Stimulated activated CD8-positive, alpha-beta memory T cell treated with anti-CD3 and anti-CD28 coated beads, Interleukin-4, amount 100 ng/mL, for 24 hours (primary cell): ENCODE measurements at regions not wholly inside any gene's neighbourhood (a gene's known extent, or its start where the extent isn't known, plus 50 kb on each side); places are given as distances from the start of the nearest gene placed in this dataset.

Source experiments
- DNase-seq: peaks from one replicate; pipeline ENCODE4 v3.0.0-alpha.2; 2020; ENCODE audit warnings: low read depth

DNA sequence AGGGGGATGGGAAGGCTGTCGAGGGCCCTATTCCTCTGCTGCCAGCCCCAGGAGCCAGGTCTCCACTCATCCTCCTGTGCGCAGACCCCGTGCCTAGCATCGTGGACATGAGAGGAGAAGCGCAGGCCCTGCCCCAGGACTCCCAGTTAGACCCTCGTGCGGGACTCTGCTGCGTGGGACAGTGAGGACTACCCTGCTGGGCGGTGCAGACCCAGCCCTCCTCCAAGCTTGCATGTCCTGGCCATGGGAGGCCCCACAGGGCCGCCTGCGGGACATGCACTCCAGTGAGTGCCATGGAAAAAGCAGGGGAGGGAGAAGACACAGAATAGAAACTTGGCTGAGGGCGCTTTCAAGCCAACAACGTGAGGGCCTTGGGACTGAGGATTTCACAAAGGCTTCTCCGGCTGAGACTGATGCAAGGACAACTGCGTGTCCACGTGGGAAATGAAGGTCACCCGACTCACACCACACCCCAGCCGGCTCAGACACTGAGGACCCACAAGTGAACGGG is 62.6 kb upstream of the IQSEC1 start:
- DNase-seq: no peak

DNA sequence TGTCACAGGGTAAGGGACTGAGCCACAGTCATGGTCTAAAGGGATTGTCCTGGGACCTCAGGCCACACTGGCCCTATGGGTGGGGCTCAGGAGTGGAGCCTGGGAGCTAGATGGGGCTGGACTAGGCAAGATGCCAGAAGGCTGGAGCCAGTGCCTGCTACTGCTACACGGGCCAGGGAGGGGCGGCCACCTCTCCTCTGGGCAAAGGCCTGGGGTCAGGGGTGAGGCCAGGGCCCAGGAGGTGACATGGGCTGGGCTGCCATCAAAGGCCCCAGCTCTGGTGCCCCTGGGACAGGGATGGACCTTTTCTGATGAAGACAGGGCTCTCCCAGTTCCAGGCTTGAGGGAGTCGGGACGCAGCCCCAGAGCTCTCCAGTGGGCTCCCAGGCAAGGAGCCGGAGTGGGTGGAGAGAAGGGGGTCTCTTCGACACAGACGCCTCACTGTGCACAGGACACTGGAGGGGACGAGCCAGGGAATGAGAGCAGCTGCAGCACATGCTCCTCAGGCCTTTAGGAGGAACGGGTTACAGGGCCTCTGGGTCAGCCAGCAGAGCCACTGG is 62.1 kb upstream of the IQSEC1 start:
- no peak for DNase-seq

DNA sequence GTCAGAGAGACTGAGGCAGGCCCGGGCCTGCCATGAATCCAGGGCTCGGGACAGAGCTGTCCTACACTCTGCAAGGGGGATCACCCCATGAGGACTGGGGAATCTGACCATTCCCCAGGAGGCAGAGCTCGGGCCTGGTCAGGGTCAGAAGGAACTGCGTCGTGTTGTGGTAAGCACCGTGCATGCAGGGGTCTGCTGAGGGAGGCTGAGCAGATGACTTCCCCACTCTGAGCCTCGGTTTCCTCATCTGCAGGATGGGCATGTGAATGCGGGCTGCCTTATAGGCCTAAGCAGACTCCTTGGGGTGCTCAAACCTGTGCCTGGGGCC is 61.6 kb upstream of the IQSEC1 start:
- DNase-seq: no peak

DNA sequence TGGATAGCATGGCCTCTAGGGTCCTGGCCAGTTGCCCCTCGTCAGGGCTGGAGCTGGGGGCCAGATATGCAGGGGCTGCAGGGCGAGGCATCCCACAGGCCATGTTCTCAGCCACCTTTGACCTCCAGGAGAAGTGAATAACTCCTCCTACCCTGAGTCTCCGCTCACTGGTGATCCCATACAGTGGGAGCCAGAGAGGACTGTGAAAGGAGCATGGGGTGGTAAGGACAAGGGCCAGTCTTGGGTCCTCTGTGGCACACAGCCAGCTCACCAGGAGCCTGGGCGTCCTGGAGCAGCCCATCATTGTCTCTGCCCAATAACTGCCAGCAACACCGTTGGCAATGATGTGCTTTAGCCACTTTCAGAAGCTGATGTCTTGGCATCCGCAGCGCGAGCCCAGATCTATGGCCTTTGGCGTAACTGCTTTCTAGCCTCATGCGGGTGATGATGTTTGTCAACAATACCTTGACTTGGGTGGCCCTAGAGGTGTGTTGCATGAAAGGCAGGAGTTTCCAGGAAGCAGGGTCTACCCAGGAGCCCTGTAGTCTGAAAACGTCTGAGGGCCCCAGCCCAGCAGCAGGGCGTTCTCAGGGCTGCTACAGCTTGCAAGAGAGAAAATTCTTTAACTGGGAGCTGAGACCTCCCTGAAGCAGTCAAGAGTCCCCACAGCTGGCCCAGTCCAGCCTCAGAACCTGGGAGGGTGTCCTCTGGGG is 61.1 kb upstream of the IQSEC1 start:
- no peak for DNase-seq

DNA sequence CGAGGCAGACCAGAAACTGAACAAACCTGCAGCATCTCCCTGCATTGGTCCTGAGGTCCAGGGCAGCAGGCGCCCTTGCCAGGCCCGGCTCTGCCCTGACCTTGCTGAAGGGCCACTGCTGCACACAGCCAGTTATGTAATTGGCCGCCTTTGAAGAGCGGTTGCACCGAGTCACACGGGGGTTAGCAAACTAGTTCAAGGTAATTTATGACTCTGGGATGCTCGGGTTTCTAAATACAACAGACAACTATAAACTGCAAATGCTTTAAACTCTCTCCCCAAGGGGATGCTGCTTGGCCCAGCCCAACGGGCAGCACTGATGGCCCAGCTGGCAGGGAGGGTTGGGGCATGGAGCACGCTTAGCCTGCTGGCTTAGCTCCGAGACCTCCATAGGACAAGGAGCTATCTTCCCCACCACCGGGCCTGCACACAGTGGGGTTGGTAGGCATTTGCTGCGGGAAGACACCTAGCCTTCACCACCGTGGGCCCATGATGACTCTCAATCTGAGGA is 60.3 kb upstream of the IQSEC1 start:
- DNase-seq: no peak

DNA sequence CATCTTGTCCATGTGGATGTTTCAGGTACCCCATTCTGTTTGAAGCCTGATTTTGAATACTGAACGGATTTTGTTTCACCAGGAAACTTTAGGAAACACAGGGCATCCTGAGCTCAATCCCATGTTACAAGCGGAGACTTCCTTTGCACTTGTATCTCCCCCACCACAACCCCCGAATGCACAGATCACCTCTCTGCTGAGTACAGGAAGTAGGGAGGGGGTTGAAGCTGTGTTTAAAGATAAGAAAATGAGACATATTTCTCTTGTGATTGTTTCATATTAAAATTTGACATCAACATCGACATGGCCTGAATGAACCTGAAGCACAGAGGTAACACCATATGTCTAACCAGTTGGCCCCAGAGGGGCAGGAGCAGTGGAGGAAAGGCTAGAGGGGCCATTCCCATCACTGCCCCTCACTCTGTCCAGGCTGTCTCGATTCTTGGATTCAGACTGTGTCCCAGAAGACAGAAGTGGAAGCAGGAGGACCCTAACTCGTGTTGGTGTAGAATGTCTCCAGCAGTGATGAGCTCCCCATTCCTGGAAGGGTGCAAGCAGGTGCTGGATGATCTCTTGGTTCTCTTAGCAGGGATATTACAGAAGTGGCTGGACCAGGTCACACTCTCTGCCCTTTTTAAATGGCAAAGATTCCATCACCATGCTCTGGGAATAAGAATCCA is 59.6 kb upstream of the IQSEC1 start:
- DNase-seq: no peak

DNA sequence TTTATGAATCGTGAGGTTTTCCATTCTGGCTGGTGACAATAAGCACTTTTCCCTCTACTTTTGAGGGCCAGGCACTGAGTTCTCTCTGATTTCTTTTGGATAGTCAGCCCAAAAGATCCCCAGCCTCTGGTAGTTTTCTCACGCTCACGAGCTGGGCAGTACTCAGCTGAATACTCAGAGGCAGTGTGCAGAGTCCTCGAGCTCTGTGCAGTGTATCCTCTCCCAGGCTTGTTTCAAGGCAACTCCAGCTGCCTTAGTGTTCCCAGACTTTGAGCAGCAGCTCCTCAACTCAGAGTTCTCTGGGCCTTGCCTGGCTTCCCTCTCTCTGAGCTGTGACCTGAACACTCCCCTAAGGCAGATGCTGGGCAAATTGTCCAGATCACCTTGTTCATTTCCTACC is 59.1 kb upstream of the IQSEC1 start:
- DNase-seq: no peak

DNA sequence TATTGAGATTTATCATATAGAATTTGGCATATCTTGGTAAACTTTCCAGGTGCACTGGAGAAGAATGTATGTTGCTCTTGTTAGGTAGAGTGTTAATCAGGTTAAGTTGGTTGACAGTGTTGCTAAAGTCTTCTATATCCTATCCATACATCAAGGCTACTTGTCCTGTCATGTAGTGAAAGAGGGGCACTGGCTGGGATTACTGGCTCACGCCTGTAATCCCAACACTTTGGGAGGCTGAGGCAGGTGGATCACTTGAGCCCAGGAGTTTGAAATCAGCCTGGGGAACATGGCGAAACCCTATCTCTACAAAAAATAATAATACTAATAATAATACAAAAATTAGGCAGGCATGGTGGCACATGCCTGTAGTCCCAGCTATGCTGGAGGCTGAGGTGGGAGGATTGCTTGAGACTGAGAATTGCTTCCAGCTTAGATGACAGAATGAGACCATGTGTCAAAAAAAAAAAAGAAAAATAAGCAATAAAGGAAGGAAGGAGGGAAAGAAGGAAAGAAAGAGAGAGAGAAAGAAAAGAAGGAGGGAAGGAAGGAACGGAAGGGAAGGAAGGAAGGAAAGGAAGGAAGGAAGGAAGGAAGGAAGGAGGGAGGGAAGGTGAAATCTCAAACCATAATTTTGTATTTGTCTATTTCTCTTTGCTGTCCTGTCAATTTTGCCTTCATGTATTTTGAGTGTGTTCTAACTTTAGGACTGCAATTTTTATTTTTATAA is 57.4 kb upstream of the IQSEC1 start:
- no peak for DNase-seq

DNA sequence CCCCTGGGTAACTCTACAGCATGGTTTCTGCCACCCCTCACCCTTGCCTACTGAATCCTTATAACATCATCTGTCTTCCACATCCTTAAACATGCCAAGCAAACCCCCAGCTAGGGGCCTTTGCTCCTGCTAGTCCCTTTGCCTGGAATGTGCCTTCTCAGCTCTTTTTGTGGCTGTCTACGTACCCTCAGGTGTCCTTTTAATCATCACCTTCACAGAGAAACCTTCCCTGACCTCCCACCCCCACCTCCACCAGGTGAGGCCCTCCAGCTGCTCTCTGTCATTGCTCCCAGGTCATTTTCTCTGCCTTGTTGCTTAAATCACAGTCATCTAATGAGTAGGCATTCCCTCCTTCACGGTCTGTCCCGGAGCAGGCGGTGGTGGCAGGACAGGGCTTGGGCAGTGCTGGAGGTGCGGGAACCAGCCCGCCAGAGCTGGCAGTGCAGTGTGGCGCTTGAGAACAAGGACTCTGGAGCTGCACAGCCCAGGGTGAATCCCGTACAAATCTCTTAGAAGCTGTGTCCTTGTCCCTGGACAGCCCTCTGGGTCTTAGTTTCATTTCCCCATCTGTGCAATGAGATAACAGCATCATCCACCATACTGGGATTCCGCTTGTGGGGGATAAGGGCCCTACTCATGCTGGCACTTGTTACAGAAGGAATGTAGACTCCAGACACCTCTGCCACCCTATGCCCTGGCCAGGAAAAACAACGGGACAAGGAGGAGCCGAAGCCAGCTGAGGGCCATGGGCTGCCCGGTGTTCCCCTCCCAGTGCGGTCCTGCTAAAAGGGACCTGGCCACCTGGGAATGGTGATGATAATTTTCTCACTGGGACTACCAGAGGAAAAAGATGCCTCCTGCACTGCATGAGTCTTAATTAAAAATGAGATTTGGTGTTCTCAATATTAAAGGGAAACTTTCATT is 52.1 kb upstream of the IQSEC1 start:
- DNase-seq: no peak

DNA sequence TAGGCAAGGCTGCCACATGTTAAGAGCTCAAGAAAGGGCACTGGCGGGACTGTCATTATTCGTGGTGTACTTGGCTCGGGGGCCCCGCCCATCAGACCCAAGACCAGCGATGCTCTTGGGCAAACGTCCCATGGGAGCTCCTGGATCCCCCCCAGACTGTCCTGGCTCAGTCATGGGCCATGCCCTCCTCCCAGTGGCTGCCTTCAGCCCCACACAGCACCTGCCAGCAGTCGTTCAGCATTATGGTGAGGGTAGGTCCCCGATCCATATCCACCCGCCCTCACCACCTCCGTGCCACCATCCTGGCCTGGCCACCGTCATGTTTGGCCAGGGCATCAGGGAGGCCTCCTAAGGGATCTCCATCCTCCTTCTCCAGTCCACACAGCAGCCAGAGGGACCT is 51.4 kb upstream of the IQSEC1 start:
- no peak for DNase-seq

DNA sequence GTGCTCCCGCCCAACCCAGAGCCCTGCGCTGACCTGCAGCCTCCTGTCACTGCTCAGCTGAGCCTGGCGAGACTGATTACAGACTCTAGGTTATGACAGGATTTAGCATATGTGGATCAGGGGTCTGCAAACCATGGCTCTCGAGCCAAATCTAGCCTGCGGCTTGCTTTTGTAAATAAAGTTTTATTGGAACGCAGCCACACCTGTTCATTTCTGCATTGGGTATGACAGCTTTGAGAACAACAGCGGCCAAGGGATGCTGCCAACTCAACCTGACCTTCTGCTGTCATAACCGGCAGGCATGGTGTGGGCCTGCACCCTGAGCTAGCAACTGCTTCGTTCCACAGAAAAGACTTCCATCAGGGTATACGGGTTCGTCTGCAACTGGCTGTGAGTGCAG is 50.5 kb upstream of the IQSEC1 start:
- DNase-seq: no peak

DNA sequence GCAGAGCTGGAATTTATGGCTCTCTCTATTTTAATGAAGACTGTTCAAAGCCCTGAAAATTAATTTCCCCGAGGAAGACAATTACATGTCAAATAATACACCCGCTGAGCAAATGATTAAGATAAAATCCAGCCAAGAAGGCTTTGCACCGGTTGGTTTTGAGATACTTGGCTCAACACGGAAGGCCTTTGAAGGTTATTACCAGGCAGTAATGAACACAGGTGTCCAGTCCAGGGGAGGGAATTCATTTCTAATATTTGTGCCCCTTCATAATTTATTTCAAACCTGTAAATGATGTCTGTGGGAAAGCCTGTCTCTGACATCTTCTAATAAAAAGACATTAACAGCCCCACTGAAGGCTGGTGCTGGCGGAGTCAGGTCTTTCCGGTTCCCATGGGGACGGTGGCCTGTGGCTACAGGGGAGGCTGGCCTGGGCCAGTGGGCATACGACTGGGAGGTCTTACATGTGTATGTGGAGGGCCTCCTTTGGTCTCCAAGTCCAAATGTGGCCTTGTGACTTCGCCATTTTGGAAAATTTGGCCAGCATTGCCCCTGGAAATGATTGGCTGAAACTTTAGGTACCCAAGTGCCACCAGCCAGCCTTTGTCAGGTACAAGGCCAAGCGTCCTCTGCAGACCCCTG is 49.9 kb upstream of the IQSEC1 start:
- no peak for DNase-seq
